ENCODE measurements at regions not wholly inside any gene's neighbourhood (a gene's known extent, or its start where the extent isn't known, plus 50 kb on each side); places are given as distances from the start of the nearest gene placed in this dataset.

DNA sequence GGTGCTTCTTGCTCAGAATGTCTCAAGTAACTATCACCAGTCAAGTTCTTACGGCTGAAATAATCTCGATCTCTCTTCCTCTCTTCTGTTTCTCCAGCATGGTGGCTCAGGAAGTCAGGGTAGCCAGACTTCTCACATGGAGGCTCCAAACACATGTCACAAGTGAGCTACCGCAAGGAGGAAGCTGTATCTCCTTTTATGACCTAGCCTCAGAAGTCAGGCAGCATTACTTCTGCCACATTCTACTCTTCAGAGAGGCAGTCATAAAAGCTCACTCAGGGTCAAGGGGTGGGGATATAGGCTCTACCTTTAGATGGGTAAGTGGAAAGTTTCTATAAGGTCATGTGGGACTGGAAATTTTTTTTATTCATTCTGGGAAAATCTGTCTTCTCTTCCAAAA lies 86.6 kb upstream of the NEO1 start:
- in situ Hi-C loops (cut with MboI; ENCODE audit: low sequenced_read_pairs in 4 of 4), result no loop called here
- no peak for DNase-seq
- H3K9me3 ChIP-seq, result no peaks in the 10 kb centered on the region
- H3K4me3 ChIP-seq, result no peak overlapping the region
- peaks cover 16 to 27% of the 10 kb centered on the region in 2 donors for H3K4me1 ChIP-seq
- ATAC-seq, result no peak
- TF ChIP-seq, protein P1, sequence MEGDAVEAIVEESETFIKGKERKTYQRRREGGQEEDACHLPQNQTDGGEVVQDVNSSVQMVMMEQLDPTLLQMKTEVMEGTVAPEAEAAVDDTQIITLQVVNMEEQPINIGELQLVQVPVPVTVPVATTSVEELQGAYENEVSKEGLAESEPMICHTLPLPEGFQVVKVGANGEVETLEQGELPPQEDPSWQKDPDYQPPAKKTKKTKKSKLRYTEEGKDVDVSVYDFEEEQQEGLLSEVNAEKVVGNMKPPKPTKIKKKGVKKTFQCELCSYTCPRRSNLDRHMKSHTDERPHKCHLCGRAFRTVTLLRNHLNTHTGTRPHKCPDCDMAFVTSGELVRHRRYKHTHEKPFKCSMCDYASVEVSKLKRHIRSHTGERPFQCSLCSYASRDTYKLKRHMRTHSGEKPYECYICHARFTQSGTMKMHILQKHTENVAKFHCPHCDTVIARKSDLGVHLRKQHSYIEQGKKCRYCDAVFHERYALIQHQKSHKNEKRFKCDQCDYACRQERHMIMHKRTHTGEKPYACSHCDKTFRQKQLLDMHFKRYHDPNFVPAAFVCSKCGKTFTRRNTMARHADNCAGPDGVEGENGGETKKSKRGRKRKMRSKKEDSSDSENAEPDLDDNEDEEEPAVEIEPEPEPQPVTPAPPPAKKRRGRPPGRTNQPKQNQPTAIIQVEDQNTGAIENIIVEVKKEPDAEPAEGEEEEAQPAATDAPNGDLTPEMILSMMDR (IDR thresholded peaks at IDR 0.05 in 4 of 5, conservative IDR thresholded peaks at IDR 0.05 in 1 of 5), result no peak
- TF ChIP-seq POLR2A (IDR thresholded peaks at IDR 0.05), result no peak
- intact Hi-C loops (cut with DNase I; ENCODE audit: low total_unique reads), result no loop called here
- no peak overlapping the region for H3K27ac ChIP-seq
- no peaks in the 10 kb centered on the region for H3K36me3 ChIP-seq
- H3K27me3 ChIP-seq, result no peaks in the 10 kb centered on the region

DNA sequence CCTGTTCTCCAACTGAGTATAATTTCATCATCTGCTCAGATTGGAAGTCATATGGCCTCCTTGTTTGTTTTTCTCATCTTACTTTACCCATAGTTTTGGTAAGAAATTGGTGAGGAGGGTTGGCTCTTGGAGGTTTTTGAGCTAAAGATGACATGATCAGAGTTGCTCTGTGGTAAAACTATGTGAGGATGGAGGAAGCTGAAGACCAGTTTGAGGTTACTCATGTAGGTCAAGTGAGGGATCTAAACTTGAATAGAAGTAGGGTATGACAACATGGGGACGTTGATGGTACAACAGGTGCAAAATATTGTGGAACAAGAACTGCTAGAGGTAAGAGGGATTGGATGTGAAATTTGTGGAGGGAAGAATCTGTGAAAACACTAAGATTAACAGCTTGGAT lies 87.7 kb upstream of the NEO1 start:
- Histone ChIP-seq H3K27ac (no peak overlapping the region), H3K9me3 (no peaks in the 10 kb centered on the region), H3K4me3 (no peak overlapping the region), H3K4me1 (peaks cover 7 to 20% of the 10 kb centered on the region in 2 donors), H3K36me3 (no peaks in the 10 kb centered on the region), H3K27me3 (no peaks in the 10 kb centered on the region)
- no peak for DNase-seq
- intact Hi-C loops (cut with DNase I; ENCODE audit: low total_unique reads) (no loop called here), in situ Hi-C loops (cut with MboI; ENCODE audit: low sequenced_read_pairs in 4 of 4) (no loop called here)
- TF ChIP-seq POLR2A (IDR thresholded peaks at IDR 0.05), result no peak
- TF ChIP-seq, protein P1 (IDR thresholded peaks at IDR 0.05 in 4 of 5, conservative IDR thresholded peaks at IDR 0.05 in 1 of 5), result no peak
- ATAC-seq, result no peak

DNA sequence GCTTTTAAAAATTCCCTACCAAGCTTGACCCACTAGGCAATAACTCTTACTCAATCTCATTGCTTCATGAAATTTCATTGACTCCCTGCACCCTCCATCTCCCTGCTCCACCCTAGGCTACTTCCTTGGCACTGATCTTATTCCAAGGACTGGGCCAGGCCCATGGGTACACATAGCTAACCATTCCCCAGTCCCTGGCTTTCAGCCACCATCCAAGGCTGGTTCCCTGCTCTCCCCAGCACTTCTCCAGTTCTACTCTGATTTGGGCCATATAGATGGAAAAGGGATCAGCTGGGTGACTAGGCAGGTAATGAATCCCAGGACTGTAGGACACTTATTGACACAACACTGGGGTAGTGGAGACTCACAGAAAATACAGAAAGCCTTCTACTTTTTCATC lies 88.1 kb upstream of the NEO1 start:
- H3K27me3 ChIP-seq, result no peaks in the 10 kb centered on the region
- TF ChIP-seq, protein P1 (IDR thresholded peaks at IDR 0.05 in 4 of 5, conservative IDR thresholded peaks at IDR 0.05 in 1 of 5), result no peak
- no peak for TF ChIP-seq POLR2A (IDR thresholded peaks at IDR 0.05)
- H3K4me3 ChIP-seq, result no peak overlapping the region
- ATAC-seq (no peak), DNase-seq (no peak)
- no peaks in the 10 kb centered on the region for H3K36me3 ChIP-seq
- no peak overlapping the region for H3K27ac ChIP-seq
- in situ Hi-C loops (cut with MboI; ENCODE audit: low sequenced_read_pairs in 4 of 4), result no loop called here
- intact Hi-C loops (cut with DNase I; ENCODE audit: low total_unique reads), result no loop called here
- H3K9me3 ChIP-seq, result no peaks in the 10 kb centered on the region
- peaks cover 7 to 18% of the 10 kb centered on the region in 2 donors for H3K4me1 ChIP-seq

DNA sequence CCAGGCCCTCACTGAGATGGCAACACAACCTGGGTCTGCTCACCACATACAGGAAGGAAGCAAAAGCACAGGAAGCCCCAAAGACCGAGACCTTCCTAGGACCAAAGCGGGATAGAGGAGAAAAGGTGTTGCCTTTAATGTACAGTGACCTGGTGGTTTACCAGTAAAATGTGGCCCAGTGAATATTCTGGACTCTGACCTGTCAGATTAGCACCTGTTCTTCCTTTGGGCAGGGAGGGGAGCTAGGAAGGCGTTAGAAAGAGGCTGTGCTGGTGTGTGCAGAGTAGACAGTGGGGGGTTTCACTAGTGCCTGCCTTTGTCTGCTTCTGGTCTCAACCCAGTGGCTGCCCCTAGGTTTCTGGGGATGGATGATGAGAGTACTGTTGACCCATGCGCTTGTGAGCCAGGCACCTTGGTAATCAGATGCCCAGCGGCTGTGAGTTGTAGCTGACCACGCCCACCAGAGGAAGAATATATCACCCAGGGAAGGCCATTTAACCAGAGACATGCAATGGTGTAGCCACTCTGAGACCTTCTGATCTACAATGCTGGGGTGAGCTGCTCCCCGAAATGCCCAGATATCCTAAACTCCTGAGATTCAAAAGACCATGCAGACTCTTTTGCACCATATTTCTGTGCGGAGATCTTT lies 90.1 kb upstream of the NEO1 start:
- ATAC-seq (no peak), DNase-seq (no peak)
- Histone ChIP-seq H3K4me1 (peaks cover 0 to under 1% of the 10 kb centered on the region in 2 donors), H3K27ac (no peak overlapping the region), H3K4me3 (no peak overlapping the region), H3K36me3 (no peaks in the 10 kb centered on the region), H3K27me3 (no peaks in the 10 kb centered on the region), H3K9me3 (no peaks in the 10 kb centered on the region)
- intact Hi-C loops (cut with DNase I; ENCODE audit: low total_unique reads) (no loop called here), in situ Hi-C loops (cut with MboI; ENCODE audit: low sequenced_read_pairs in 4 of 4) (no loop called here)
- no peak for TF ChIP-seq POLR2A (IDR thresholded peaks at IDR 0.05)
- TF ChIP-seq, protein P1 (IDR thresholded peaks at IDR 0.05 in 4 of 5, conservative IDR thresholded peaks at IDR 0.05 in 1 of 5), result no peak

DNA sequence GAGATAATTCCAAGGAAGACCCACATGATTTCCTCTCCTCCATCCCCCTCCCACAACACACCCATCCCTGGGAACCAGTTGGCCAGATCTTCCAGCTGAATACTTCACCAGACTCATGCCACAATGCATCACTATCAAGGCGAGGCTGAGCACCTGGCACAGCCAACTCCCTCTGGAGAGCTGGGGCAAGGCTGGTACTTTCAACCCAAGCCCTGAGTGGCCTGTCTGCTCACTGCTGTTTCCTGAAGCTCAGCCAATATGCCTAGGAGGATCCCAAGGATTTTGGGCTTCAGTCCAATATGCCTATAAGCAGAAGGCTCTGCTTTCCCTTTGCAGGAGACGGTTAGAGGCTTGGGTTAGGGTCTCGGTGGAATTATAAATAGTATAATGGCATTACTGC lies 90.9 kb upstream of the NEO1 start:
- no peak overlapping the region for H3K27ac ChIP-seq
- H3K4me1 ChIP-seq, result no peaks in the 10 kb centered on the region
- intact Hi-C loops (cut with DNase I; ENCODE audit: low total_unique reads) (no loop called here), in situ Hi-C loops (cut with MboI; ENCODE audit: low sequenced_read_pairs in 4 of 4) (no loop called here)
- H3K27me3 ChIP-seq, result no peaks in the 10 kb centered on the region
- H3K4me3 ChIP-seq, result no peak overlapping the region
- ATAC-seq, result no peak
- H3K9me3 ChIP-seq, result no peaks in the 10 kb centered on the region
- H3K36me3 ChIP-seq, result no peaks in the 10 kb centered on the region
- DNase-seq, result no peak
- TF ChIP-seq, protein P1 (IDR thresholded peaks at IDR 0.05 in 4 of 5, conservative IDR thresholded peaks at IDR 0.05 in 1 of 5), result no peak
- no peak for TF ChIP-seq POLR2A (IDR thresholded peaks at IDR 0.05)
